GM18861 (cell line): ENCODE measurements at regions not wholly inside any gene's neighbourhood (a gene's known extent, or its start where the extent isn't known, plus 50 kb on each side); places are given as distances from the start of the nearest gene placed in this dataset.
"Not testable (repeated sequence)": the region's sequence is repeated elsewhere in the genome, so short reads cannot be mapped to it uniquely, and the experiment has no call there.

Experiments
- ATAC-seq: cut with Tn5 transposase; IDR thresholded peaks from one replicate; pipeline ENCODE4 v1.9.1; 2021; ENCODE audit not compliant: unreplicated experiment

DNA sequence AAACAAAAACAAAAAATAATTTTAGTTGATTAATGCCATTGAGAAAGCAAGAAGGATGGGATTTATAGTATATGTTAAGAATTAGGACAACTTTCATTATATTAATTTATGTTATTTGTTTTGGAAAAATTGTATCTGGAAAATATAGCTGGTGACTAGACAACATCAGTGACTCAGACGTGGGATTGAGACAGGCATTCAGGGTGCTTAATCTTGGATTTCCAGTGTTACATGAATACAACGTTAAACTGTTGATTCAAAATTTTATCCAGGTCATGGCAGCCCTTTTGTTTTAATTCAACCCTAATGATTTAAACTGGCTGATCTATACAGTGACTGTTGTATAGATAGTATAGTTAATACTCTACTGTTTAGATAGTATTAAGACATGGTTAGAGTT lies 827.1 kb upstream of the B3GALT2 start:
- ATAC-seq = no peak

- no peak for ATAC-seq
These were observed 817.7 kb upstream of the B3GALT2 start for GRCh38 chr1:194004146-194004545.

DNA sequence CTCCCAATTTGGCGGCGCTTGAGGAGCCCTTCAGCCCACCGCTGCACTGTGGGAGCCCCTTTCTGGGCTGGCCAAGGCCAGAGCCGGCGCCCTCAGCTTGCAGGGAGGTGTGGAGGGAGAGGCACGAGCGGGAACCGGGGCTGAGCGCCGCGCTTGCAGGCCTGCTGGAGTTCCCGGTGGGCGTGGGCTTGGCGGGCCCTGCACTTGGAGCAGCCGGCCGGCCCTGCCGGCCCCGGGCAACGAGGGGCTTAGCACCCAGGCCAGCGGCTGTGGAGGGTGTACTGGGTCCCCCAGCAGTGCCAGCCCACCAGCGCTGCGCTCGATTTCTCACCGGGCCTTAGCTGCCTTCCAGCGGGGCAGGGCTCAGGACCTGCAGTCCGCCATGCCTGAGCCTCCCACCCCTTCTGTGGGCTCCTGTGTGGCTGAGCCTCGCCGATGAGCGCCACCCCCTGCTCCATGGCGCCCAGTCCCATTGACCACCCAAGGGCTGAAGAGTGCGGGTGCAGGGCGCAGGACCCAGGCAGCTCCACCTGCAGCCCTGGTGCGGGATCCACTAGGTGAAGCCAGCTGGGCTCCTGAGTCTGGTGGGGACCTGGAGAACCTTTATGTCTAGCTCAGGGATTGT lies 815.4 kb upstream of the B3GALT2 start:
- not testable (repeated sequence) for ATAC-seq

DNA sequence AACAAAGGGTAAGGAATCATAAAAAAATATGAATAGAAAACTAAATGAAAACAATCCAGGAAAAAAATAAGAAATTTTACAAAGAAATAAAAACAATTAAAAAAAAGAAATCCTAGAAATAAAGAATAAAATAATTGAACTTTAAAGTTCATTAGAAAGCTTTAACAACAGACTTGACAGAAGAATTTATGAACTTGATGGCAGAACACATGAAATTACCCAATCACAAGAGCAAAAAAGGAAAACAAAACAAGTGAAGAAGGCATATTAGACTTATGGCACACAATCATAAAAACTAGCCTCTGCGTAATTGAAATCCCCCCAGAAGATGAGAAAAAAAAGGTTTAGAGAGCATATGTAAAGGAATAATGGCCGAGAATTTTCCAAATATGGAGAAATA lies 802.5 kb upstream of the B3GALT2 start:
- no peak for ATAC-seq

- no peak for ATAC-seq
These were observed 792.8 kb upstream of the B3GALT2 start for GRCh38 chr1:193979219-193979618.

DNA sequence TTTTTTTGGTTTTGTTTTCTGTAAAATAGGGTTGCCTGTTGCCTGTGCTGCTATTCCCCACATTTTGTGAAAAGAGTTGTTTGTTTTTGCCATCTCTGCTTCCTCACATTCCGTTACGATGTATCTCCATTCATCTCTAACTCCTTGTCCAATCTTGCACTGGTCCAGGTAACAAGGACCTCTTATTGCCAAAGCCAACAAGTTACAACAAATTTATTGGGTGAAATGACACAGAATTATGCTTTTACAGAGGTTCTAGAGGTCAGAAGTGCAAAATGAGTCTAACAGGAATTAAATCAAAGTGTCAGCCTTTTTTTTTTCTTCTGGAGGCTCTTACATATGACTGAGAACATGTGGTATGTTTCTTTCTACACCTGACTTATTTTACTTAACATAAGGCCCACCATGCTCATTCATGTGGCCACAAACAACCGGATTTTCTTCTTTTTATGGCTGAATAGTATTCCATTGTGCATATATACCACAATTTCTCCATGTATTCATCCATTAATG lies 787.9 kb upstream of the B3GALT2 start:
- ATAC-seq = no peak

DNA sequence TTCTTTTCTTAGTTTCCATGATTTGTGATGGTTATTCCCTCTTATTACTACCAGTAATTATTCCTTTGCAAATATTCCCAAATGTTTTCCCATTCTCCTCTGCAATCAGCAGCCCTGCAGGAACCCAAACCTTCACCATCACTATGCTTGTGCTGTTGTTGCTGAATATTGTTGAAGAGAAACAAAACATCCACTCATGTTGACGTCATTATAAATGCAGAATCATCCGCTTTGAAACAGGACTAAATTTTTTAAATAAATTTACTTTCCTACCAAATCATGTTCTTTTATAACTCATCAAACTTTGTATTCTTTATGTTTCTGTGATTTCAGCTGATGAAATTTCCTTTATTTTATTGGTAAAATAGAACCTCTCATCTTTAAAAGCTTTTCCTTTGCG lies 787.0 kb upstream of the B3GALT2 start:
- no peak for ATAC-seq

GRCh38 chr1:193971595-193971994 lies 785.2 kb upstream of the B3GALT2 start:
- no peak for ATAC-seq

- no peak for ATAC-seq
These were observed 774.1 kb upstream of the B3GALT2 start for GRCh38 chr1:193960499-193960898.

DNA sequence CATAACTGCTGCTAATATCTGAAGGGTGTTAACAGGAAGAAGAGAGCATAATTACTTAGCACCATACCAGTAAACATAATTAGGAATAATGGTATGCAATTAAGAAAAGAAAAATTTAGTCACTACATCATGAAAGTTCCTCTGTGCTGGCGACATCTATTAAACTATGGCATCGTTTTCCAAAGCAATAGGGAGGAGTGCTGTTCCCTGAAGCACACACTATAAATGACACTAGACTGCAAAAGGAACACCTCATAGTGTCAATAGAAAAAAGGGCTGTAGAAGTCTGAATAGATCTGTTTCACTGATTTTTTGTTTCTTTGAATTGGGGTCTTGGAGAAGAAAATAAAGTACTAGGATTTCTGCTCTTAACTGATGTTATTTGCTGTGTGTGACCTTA lies 773.6 kb upstream of the B3GALT2 start:
- no peak for ATAC-seq

DNA sequence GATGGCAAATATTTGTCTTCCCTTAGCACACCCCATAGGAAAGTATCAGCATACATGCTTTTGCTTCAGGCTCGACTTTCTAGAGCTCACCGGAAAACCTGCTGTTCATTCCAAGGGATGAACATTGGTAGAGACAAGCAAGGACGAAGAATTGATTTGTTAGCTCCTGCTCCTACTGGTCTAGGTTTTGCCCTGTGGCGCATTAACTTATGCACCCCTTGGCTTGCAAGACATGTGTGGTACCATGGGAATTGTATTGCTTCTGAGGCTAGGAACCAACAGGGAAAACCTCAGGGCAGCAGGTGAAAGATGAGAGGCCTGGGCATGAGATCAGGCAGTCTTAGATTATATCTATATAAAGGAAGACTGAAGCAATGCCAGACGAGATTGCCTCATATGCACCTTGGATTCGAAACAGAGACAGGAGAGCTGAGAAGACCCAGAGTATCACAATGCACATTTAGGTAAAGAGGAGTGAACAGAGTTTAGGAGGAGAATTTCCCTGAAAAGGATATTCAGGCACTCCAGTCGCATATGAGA lies 771.2 kb upstream of the B3GALT2 start:
- ATAC-seq = no peak

GRCh38 chr1:193952778-193953374 lies 766.5 kb upstream of the B3GALT2 start:
- no peak for ATAC-seq

DNA sequence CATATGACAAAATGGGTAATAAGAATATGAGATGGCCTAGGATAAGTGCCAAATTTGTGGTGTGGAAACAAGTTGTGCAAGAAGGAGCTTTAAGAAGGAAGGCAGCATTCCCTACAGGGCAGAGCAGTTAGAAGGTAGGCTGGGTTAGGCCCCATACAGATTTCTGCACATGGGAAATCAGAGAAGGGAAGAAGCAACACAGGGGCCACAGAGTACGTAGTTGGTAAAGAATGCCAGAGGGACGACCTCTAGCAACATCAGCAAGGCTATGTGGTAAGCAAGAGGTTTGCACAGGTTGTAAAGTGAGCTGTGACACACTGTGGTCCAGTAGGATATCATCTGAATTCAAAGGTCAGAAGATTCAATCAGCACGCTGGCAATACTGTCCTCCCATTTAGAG lies 765.6 kb upstream of the B3GALT2 start:
- no peak for ATAC-seq

DNA sequence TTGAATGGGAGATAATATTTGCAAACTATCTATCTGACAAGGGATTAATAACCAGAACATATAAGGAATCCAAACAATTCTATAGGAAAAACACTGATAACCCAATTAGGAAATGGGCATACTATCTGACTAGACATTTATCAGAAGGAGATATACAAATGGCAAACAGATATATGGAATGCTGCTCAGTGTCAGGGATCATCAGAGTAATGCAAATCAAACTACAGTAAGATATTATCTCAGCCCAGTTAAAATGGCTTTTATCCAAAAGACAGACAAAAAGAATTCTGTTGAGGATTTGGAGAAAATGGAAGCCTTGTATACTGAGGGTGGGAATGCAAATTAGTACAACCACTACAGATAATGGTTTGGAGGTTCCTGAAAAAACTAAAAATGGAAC lies 758.0 kb upstream of the B3GALT2 start:
- ATAC-seq = no peak

DNA sequence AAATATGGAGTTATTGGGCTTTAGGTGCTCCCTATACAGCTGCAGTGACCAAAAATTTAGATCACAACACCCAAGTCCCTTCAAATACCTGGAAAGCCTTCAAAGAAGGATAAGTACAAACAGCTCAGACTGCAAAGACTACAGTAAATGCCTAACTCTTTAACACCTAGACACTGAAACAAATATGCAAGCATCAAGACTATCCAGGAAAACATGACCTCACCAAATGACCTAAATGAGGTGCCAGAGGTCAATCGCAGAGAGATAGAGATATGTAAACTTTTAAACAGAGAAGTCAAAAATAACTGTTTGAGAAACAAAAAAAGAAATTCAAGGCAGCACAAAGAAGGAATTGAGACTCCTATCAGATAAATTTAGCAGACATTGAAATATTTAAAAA lies 753.8 kb upstream of the B3GALT2 start:
- no peak for ATAC-seq

- ATAC-seq = no peak
These were observed 753.2 kb upstream of the B3GALT2 start for GRCh38 chr1:193939585-193939984.

- no peak for ATAC-seq
These were observed 750.9 kb upstream of the B3GALT2 start for GRCh38 chr1:193937308-193937707.

- ATAC-seq = no peak
These were observed 746.6 kb upstream of the B3GALT2 start for GRCh38 chr1:193932979-193933378.

DNA sequence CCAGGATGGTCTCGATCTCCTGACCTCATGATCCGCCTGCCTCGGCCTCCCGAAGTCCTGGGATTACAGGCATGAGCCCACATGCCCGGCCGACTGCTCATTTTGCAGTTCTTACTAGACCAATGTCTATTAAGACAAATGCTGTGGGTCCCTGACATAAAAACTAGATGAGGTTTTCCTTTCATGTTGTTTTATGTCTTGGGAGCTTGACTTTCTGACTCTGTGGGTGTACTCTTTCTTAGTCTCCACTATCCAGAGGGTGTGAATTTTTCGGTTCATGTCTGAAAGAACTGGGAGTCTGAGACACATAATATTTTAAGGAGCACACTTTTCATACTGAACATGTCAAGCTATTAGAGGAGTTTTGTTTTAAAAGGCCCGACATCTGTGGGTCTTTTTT lies 744.9 kb upstream of the B3GALT2 start:
- no peak for ATAC-seq

GRCh38 chr1:193929374-193930033 lies 743.1 kb upstream of the B3GALT2 start:
- ATAC-seq = no peak

DNA sequence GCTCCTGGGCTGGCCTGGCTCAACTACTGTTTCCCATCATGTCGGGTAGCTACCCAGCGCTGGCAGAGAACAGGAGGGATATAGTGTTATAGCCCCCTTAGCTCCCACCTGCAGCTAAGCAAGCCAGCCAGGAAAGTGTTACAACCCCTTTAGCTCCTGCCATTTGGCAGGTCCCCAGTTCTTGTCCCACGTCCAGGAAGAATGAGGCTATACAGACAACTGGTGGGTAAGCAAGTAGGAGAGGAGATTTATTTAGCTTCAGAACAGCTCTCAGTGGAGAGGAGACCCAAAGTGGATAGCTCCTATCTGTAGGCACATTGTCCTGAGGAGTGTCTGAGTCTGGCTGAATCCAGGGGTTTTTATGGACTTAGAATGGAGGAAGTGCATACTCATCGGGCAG lies 741.1 kb upstream of the B3GALT2 start:
- no peak for ATAC-seq

DNA sequence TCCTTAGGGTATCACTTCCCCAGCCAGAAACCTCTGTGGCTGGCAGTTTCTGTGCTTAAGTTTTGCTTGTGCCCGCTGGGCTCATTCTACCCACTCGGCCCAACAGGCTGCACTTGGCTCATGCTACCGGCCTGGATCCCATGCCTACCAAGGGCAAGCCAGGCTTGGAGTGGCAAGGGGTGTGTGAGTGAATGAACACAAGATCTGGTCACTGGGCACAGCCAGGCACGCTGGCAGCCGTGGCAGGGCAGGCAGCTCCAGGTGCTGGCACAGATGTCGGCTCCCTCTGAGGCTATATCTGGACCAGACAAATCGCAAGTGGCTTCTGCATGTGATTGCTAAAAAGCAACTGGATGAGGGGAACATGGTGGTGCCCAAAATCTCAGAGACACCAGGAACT lies 740.5 kb upstream of the B3GALT2 start:
- no peak for ATAC-seq
